Cardiac septum (tissue), 1 donor: ENCODE measurements at regions not wholly inside any gene's neighbourhood (a gene's known extent, or its start where the extent isn't known, plus 50 kb on each side); places are given as distances from the start of the nearest gene placed in this dataset.
"Not testable (repeated sequence)": the region's sequence is repeated elsewhere in the genome, so short reads cannot be mapped to it uniquely, and the experiment has no call there.

ENCODE experiments used
- DNase-seq: peaks from one replicate; pipeline ENCODE4 v3.0.0-alpha.2; 2020; ENCODE audit warnings: low spot score
- intact Hi-C: fragments of 100-400 bp; cut with DNase I; formaldehyde crosslinking; loops from one replicate; pipeline ENCODE4 v1.14.0; 2022
- donor health status: DM: no; HTN: no; CAD: no.

- intact Hi-C loops, result no loop called here
- no peak for DNase-seq
Observed at GRCh38 chr4:24001486-24002329, 111.9 kb upstream of the PPARGC1A start.

GRCh38 chr4:24000470-24000831 lies 110.6 kb upstream of the PPARGC1A start:
- intact Hi-C loops, result no loop called here
- no peak for DNase-seq

DNA sequence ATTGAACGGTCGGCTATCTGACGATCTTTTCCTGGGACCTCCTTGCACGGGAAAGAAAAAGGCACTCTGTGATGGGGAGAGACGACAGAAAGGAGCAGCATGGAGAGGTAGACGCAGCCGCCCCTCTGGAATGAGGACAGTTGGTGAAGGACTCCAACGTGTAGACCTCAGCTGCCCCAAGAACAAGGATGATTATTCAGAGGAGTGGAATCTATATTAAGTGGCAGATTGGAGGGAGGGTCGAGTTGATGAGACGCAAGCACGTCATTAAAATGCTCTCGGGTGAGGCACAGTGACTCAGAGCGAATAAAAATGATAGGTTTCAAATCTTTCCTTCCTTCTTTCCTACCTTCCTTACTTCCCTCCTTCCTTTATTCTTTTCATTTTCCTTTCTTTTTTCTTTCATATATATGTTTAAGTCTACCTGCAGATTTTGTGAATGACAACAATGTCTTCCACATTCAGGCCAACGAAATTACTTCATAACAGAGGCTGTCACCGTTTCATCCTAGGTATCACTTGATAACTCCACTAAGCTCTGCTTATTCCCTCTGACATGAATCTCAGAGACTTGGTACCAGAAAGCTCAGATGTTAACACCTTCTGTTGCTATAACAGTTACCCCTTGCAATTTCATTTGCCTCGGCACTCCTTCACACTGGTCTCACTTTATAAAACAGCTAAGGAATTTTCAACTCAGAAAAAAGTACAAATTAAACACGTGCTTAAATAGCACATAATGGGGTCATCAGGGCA lies 110.0 kb upstream of the PPARGC1A start:
- intact Hi-C loops, result no loop called here

DNA sequence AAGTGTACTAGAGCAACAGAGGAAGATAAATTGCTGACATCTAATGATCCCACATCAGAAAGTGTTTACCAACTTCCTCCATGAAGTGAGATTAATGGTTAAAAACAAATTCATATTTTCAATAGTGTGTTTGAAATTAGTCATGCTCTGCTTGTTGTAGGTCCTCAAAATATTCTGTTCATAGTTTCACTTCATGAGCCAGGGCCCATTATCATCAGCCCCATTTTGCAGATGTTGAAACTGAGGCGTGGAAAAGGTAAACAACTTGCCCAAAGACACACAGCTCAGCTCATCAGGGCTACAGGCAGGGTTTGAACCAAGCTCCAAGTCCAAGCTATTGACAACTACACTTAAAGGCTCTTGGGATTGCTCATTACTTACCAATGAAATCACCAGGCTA lies 103.5 kb upstream of the PPARGC1A start:
- DNase-seq, result no peak

More for the DNA sequence above, 110.0 kb upstream of the PPARGC1A start:
- DNase-seq, result no peak

DNA sequence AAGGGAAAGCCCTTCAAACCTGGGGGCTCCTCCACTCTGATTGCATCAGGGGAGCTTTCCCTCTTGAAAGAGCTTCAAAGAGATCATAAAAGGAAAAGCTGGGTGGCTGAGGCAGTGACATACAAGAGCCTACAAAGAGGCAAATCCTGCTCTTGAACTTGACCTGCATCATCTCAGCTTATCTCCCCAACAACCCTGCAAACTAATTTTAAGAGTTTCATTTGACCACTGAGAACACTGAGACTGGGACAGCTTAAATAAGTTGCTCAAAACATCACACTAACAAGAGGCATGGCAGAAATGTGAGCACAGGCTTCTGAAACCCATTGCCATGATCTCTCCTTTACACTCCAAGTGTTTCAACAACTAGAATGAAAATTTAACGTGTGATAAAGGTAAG lies 101.6 kb upstream of the PPARGC1A start:
- intact Hi-C loops, result loop anchor here (1.0 kb wide), 1 partner anchor 21 kb away; no protein-coding TSS in a partner anchor
- no peak for DNase-seq

More for the DNA sequence above, 103.5 kb upstream of the PPARGC1A start:
- intact Hi-C loops, result no loop called here

DNA sequence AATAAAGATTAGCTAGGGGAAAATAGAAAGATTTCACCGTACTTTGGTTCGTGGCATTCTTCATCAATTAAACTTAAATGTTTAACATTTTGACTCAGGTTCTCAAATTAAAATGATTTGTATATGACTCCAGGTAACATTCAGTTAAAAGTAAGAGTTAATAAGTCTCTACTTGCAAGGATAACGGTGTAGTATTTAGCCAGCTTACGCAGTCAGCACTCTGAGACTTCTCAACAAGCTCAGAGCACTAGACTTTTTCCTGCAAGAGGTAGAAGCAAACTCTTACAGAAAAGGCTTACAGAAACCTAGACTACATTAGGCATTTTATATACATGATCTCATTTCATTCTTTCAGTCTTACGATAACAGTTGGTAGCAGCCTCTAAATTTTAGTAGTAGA lies 96.4 kb upstream of the PPARGC1A start:
- intact Hi-C loops, result no loop called here
- DNase-seq, result no peak

DNA sequence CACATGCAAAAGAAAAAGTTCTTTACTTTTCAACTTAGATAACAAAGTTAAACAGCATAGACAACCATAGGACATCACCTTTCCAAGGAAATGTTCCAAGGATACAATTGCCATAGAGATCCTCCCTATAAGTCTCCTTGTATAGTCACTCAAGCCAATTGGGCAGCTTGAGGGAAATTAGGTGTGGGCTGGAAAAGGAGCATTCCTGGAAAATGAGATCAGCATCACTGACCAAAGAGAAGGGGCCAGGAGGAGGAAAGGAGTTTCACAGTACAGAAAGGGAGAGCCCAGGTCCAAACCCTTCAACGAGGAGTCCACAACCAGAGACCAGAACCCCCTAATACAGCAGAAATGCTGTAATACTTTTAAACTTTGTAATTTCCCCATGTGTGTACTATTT lies 91.5 kb upstream of the PPARGC1A start:
- DNase-seq, result no peak

GRCh38 chr4:23979534-23979933 lies 89.7 kb upstream of the PPARGC1A start:
- intact Hi-C loops, result no loop called here
- no peak for DNase-seq

More for the DNA sequence above, 91.5 kb upstream of the PPARGC1A start:
- intact Hi-C loops, result no loop called here

GRCh38 chr4:23978002-23978401 lies 88.2 kb upstream of the PPARGC1A start:
- intact Hi-C loops, result no loop called here
- no peak for DNase-seq

DNA sequence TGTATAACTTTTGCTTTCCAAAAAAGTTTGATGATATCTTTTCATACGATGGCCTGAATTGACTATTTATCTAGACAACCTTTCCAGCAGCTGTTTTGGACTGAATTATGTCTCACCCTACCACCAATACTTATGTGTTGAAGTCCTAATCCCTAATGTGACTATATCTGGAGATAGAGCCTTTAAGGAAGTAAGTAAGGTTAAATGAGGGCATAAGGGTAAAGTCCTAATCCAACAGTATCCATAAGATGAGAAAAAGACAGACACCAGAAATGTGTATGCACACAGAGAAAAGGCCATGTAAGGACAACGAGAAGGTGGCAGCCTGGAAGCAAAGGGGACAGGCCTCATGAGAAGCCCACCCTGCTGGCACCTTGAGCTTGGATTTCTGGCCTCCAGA lies 86.6 kb upstream of the PPARGC1A start:
- no peak for DNase-seq
- intact Hi-C loops, result no loop called here

- DNase-seq, result no peak
- intact Hi-C loops, result no loop called here
Observed at GRCh38 chr4:23973308-23973855, 83.5 kb upstream of the PPARGC1A start.

DNA sequence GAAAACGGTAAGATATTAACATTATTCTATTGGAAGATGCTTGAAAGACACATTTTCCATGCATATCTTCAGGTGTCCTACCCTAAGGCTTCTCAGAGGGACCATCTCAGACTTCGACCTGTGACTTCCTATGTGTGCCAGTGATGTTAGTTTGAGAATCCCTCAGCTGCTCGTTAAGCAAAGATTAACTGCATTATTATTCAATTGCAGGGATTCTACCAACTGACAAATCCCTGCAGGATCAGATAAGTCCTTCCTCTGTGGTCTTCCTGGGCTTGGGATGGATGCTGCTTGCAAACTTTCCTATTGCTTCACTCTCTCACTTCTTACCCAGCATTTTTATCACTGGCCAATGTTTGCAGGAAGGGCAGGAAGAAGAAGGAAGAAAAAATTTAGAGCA lies 83.0 kb upstream of the PPARGC1A start:
- intact Hi-C loops, result no loop called here
- no peak for DNase-seq

DNA sequence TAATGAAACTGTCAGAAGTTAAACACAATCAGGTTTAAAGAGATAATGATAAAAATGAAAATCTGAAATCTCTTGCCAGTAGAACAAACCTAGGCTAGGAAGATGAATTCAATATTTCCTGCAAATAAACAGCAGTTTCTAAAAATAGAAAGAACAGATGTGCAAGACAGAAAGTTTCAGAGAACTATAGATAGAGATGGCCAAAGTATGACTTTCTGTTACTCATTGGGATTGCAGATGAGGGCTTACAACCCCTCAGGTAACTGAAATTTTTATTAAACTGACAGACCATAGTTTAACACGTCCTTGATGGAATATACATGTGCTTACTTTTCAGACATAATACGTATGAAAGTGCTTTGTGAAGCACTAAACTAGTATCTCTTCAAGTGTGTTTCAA lies 82.3 kb upstream of the PPARGC1A start:
- intact Hi-C loops, result no loop called here
- no peak for DNase-seq

- intact Hi-C loops, result no loop called here
- DNase-seq, result no peak
Observed at GRCh38 chr4:23970201-23970850, 80.5 kb upstream of the PPARGC1A start.

GRCh38 chr4:23969635-23970145 lies 79.8 kb upstream of the PPARGC1A start:
- DNase-seq, result no peak
- intact Hi-C loops, result no loop called here

- DNase-seq, result no peak
- intact Hi-C loops, result no loop called here
Observed at GRCh38 chr4:23967281-23967680, 77.4 kb upstream of the PPARGC1A start.

DNA sequence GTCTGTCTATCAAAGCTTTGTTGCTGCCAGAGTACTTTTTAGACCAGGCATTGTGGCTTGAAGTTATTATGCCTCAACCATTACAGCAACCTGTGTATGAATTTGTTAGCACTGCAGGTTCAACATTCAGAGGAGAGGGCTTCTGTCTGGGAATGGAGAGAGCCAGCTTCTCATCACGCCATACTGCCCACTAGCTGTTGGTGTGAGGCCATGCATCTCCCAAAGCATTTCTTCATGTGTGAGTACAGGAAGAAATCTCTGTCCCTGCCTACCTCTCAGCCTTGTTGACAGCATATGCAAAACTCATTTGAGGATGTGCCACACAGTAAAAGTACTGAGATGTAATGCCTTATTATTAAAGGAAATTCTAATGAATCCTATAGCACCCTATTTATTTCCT lies 76.9 kb upstream of the PPARGC1A start:
- intact Hi-C loops, result no loop called here
- no peak for DNase-seq

GRCh38 chr4:23962462-23962861 lies 72.6 kb upstream of the PPARGC1A start:
- intact Hi-C loops, result no loop called here
- DNase-seq, result no peak

DNA sequence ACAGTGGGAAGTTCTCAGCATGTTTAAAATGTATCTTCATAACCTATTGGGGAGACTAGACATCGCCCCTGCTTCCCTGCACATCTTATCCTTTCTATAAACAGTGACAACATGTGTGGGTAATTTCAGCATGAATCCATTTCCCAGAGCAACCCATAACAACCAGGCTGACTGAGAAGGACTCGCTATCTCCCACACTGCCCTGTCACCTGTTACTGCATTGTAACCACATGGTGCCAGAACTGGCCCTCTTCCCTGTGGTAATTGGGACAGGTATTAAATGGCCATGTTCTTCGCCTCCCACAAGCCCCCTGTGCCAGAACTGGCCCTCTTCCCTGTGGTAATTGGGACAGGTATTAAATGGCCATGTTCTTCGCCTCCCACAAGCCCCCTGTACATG lies 71.5 kb upstream of the PPARGC1A start:
- intact Hi-C loops, DNase-seq: not testable (repeated sequence)
